ENCODE measurements at regions not wholly inside any gene's neighbourhood (a gene's known extent, or its start where the extent isn't known, plus 50 kb on each side); places are given as distances from the start of the nearest gene placed in this dataset.

- TF ChIP-seq, protein P1, sequence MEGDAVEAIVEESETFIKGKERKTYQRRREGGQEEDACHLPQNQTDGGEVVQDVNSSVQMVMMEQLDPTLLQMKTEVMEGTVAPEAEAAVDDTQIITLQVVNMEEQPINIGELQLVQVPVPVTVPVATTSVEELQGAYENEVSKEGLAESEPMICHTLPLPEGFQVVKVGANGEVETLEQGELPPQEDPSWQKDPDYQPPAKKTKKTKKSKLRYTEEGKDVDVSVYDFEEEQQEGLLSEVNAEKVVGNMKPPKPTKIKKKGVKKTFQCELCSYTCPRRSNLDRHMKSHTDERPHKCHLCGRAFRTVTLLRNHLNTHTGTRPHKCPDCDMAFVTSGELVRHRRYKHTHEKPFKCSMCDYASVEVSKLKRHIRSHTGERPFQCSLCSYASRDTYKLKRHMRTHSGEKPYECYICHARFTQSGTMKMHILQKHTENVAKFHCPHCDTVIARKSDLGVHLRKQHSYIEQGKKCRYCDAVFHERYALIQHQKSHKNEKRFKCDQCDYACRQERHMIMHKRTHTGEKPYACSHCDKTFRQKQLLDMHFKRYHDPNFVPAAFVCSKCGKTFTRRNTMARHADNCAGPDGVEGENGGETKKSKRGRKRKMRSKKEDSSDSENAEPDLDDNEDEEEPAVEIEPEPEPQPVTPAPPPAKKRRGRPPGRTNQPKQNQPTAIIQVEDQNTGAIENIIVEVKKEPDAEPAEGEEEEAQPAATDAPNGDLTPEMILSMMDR (IDR thresholded peaks at IDR 0.05), result no peak
- no peak for TF ChIP-seq EZH2 (IDR thresholded peaks at IDR 0.05)
Measured at GRCh38 chr7:52691257-52691656, 344.2 kb upstream of the POM121L12 start.

Measured in neural progenitor cell (in vitro differentiated cells).